ENCODE measurements at regions not wholly inside any gene's neighbourhood (a gene's known extent, or its start where the extent isn't known, plus 50 kb on each side); places are given as distances from the start of the nearest gene placed in this dataset.

- TF ChIP-seq ZNF292 (CRISPR knock-in tag; IDR thresholded peaks at IDR 0.05; ENCODE audit: borderline replicate concordance, low read depth): no peak
- no peak for TF ChIP-seq ZNF83 (CRISPR knock-in tag; IDR thresholded peaks at IDR 0.05; ENCODE audit: borderline replicate concordance)
Measured at GRCh38 chr5:8491254-8491653, 622.3 kb downstream of the MTRR start.
